GM18511 (cell line): ENCODE measurements at regions not wholly inside any gene's neighbourhood (a gene's known extent, or its start where the extent isn't known, plus 50 kb on each side); places are given as distances from the start of the nearest gene placed in this dataset.
"Not testable (repeated sequence)": the region's sequence is repeated elsewhere in the genome, so short reads cannot be mapped to it uniquely, and the experiment has no call there.

Source experiments
- ATAC-seq: cut with Tn5 transposase; IDR thresholded peaks from one replicate; pipeline ENCODE4 v1.9.1; 2021; ENCODE audit warnings: mild to moderate bottlenecking, moderate library complexity; ENCODE audit not compliant: unreplicated experiment

- ATAC-seq: no peak
These were observed 351.9 kb upstream of the CELF2 start for GRCh38 chr10:10665750-10666149.

- no peak for ATAC-seq
These were observed 350.2 kb upstream of the CELF2 start for GRCh38 chr10:10667466-10667865.

GRCh38 chr10:10676972-10677371 lies 340.7 kb upstream of the CELF2 start:
- ATAC-seq: peak; percentile 20

GRCh38 chr10:10677479-10677878 lies 340.2 kb upstream of the CELF2 start:
- peak; percentile 80 for ATAC-seq

DNA sequence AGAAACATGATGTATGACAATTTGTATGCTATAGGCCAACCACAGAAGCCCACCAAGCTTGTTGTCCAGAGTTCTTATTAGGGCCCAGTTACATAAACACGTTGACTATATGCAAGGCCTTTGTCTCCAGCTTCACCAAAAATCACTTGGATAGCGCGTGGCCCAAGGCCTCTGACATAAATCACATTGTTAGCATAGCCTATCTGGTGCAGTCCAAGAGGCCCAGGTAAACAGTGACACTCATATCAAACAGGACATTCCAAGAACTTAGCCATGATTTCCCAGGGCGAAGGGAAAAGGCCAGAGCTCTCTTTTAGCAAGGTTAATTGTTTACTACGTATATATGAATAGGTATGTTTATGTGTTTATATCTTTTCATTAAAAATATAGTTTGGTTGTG lies 337.2 kb upstream of the CELF2 start:
- no peak for ATAC-seq

DNA sequence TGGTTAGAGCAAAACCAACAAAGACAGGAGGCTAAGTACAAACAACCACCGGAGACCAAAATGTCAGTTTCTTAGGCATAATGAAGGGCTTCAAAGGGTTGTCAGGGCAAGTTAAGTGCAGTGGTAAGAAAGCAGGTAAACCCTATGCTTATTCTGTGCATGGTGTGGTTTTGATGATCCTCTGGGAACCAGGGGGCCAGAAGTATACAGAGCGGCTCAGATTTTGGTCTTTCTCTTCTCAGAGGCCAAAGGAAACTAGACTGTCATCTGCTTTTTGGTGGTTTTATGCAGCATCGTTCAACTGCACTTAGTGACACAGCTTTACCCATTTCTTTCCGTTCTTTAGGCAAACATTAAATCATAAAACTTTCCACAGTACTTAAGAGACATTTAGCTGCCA lies 332.7 kb upstream of the CELF2 start:
- no peak for ATAC-seq

DNA sequence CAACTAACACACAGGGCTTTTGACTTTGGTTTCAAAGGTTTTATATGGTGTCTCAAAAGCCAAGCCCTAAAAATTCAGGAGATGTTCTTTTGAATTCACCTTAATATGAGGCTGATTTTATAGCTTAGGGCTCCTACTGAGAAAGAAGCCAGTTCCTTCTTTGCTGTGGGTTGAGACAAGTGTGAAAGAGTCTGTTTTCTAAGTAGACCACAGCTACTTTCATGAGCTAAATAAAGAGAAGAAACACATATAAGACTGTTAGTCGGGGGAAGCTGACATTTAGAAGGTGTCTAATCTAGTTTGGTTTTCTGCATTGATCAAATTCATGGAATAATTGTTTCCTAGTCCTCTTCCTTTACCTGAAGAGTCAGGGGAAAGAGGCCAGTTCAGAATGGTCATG lies 332.1 kb upstream of the CELF2 start:
- peak; percentile 76 for ATAC-seq

DNA sequence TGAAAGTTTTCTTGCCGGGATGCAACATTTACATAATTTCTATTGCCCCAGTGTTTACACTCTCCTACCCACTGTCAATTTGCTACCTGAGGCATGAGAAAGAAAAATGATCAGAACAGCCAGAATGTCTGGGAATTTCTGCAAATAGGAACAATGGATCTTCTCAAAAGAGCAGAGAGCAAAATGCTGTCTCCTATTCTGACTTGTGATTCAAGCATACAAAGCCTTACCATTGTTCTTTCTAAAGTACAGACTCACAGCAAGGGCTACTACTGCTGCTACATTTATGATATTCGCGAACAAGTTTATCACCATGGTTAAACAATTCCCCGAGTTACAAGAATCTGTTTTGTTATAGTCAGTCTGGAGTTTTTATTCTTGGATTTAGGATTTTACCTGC lies 329.9 kb upstream of the CELF2 start:
- no peak for ATAC-seq

DNA sequence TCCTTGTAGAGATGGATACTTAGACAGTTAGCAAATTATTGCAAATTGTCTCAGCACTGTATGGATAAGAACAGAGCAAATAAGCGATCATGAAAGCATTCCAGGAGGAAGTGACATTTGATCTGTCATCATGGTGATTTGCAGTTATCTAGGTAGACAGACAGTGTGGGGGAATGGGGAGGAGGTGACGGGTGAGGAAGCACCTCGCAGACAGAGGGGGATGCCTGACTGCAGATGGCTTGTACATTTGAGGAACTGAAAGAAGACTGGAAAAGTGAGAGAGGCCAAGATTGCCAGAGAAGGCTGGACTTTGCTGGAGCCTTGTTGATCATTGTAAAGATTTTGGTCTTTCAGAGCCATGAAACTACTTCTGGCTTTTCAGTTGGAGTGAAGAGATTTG lies 318.2 kb upstream of the CELF2 start:
- ATAC-seq: no peak

DNA sequence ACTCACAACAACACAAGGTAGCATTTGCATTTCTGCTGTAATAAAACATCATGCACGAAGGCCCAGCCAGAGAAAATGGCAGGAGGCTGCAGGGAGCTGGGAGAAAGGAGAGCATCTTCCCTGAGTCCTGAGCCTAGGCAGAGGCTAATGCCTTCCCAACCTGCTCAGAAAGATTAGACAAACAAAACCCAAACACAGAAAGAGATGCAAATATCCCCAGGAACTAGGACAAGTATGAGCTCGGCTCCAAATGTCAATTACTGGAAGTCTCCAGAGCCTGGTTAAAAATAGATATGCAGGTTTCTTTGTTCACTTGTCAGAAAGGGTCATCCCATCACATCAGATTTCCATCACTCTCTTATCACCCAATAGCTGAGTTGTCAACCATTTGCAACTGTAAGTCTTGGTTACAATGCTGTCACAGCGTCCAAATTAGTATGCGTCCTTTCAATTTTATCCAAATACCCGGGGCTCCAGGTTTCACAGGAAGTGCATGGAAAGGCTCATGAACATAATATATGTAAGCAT lies 316.5 kb upstream of the CELF2 start:
- no peak for ATAC-seq

- ATAC-seq: no peak
These were observed 315.5 kb upstream of the CELF2 start for GRCh38 chr10:10702211-10702610.

GRCh38 chr10:10703382-10703781 lies 314.3 kb upstream of the CELF2 start:
- no peak for ATAC-seq

DNA sequence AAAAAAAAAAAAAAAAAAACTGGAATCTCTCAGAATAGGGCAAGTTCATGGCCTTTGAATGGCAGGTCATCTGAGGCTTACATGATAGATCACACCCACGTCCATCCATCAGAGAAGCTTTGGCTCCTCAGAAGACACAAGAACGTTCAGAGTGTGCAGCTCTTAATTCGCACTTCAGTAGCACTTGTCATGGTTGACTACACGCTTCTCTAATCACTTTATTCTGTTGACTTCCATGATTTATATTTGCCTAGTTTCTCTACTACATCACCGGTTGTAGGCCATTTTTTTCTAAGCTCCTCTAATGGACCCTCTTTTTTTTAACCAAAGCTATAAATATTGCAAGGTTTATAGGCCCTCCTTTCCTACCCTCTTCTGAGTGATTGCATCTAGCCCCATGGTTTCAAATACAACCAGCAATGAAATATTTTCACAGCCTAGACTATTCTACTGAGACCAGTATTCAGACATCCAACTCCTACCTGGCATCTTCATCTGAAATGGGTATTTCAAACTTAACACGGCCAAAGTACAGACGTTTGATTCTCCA lies 305.4 kb upstream of the CELF2 start:
- ATAC-seq: no peak

- no peak for ATAC-seq
These were observed 303.3 kb upstream of the CELF2 start for GRCh38 chr10:10714327-10714726.

GRCh38 chr10:10716972-10717371 lies 300.7 kb upstream of the CELF2 start:
- ATAC-seq: no peak

GRCh38 chr10:10722422-10722821 lies 295.2 kb upstream of the CELF2 start:
- no peak for ATAC-seq

DNA sequence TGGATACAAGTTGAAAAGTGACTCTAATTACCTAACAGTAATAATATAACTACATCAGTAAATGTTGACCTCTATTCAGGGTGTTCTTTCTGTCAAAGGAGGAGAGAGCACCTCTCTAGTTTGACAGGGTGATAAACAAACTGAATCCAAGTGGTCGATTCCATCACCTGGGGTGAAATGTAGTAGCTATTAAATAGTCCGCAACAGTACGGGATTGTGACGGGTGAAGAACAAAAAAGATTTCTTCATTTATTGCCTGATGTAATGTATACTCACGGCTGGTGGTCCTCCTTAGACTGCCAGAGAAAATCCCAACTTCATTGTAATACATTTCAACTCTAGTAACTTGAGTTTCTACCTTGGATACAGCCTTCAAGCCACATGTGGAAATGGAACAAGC lies 292.5 kb upstream of the CELF2 start:
- no peak for ATAC-seq

DNA sequence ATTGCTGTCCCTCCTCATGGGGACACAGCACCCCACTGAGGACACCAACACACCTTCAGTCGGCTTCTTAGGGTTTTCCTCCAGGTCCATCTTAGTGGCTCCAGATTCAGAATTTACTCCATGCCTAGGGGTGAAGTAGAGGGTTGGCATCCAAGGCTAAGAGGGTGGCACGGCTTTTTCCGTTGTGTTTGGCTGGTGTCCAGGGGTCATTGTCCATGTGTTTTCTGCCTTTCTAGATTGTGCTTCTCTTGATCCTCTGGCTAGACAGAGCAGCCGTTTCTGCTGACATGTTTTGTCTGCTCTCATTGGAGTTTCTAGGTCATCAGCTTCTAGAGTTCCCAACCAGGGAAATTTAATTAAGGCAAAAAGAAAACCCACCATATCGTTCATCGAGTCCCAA lies 291.6 kb upstream of the CELF2 start:
- ATAC-seq: no peak

DNA sequence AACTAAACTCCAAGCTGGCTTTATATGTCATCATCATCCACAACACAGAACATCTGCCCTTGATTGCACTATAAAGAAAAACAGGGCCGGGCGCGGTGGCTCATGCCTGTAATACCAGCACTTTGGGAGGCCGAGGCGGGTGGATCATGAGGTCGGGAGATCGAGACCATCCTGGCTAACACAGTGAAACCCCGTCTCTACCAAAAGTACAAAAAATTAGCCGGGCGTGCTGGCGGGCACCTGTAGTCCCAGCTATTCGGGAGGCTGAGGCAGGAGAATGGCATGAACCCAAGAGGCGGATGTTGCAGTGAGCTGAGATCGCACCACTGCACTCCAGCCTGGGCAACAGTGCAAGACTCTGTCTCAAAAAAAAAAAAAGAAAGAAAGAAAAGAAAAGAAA lies 290.3 kb upstream of the CELF2 start:
- not testable (repeated sequence) for ATAC-seq

GRCh38 chr10:10727812-10728211 lies 289.9 kb upstream of the CELF2 start:
- ATAC-seq: no peak

- ATAC-seq: no peak
These were observed 287.1 kb upstream of the CELF2 start for GRCh38 chr10:10730471-10731043.

DNA sequence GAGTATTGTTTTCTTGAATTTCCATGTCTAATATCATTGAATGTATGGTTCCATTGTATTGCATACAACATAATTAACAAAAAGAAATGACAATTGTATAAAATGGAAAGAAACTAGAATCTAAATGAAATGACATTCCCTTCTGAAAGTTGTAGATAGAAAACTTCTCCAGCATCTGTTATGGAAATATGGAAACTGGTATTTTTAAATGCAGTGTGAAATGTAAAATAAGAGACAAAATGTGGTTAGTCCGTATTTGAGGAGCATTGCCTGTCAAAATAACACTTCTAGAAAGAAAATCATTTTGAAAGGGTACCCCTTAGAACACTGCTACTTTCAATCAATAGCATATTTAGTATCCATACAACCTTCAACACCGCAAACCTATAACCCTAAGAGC lies 286.3 kb upstream of the CELF2 start:
- ATAC-seq: no peak
